HFF-Myc (cell line): ENCODE measurements at regions not wholly inside any gene's neighbourhood (a gene's known extent, or its start where the extent isn't known, plus 50 kb on each side); places are given as distances from the start of the nearest gene placed in this dataset.

Experiments
- DNase-seq: peaks from one replicate; pipeline ENCODE4 v3.0.0-alpha.2; 2011; ENCODE audit warnings: low read depth; ENCODE audit errors: extremely low read depth
- H3K4me3 ChIP-seq: replicated peaks from 2 replicates; pipeline ENCODE4 v1.5.1; 2011; ENCODE audit warnings: low read depth, mild to moderate bottlenecking, control low read depth, low read length
- CTCF ChIP-seq: IDR thresholded peaks from 2 replicates; pipeline ENCODE4 v1.5.1; 2012; ENCODE audit warnings: mild to moderate bottlenecking, low read depth, low read length, control low read depth; ENCODE audit errors: missing control alignments

DNA sequence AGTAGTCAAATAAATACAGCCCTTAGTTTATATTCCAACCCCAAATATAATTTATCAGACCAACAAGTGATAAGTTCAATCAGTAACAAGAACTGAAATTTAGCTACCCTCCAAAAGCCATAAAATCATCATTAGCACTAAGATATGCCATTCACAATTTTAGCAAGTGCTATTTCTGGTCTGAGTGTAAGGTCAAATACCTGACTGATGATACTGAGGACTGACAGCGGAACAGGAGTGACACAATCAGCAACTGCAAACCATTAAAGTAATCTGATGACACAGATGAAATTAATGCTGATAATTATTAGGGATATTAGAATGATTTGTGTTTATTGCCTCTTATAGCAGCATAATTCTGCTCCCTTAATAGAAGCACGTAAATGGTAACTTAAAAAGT, 152.7 kb upstream of the SPHKAP start:
- no peak for DNase-seq
- no peak overlapping the region for H3K4me3 ChIP-seq
- no peak for TF ChIP-seq CTCF

DNA sequence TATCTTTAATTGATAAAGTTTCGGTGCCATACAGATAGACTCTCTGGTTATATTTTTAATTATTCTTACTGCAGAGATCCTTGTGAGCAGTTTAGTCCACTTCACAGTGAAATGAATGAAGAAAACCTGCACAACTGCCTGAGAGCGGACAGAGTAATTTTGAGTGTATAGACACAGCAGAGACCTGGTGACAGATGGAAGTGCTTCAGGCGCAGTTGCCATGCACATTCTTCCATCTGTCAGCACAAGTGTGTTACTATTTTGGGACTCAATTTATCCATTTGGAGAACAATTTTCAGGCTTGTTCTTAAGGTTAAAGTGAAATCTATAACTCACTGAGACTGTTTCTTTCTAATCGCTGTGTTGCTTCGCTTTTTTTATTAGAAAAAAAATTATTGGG, 147.8 kb upstream of the SPHKAP start:
- DNase-seq, result no peak
- no peak overlapping the region for H3K4me3 ChIP-seq
- TF ChIP-seq CTCF, result no peak

GRCh38 chr2:228321015-228321414, 139.5 kb upstream of the SPHKAP start:
- TF ChIP-seq CTCF, result no peak
- H3K4me3 ChIP-seq, result no peak overlapping the region
- no peak for DNase-seq

DNA sequence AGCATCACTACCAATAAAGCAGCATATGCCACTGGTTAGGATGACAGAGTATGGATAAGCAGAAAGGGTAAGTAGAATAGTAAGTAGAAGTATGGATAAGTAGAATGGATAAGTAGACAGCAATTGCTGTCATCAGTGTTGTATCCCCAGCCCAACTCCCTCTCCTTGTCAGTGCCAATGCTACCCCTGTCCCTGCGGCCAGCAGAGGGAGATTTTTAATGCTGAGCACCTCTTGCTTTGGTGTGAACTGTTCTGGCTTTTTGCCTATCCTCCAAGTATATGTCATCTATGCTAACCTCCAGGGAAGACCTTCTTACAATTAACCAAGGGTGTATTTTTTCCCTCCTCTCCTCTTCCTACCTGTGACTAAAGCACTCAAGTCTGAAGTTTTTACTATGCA, 136.7 kb upstream of the SPHKAP start:
- peak; percentile 66 for TF ChIP-seq CTCF
- H3K4me3 ChIP-seq, result no peak overlapping the region
- peak; percentile 27 for DNase-seq

- H3K4me3 ChIP-seq, result no peak overlapping the region
- no peak for TF ChIP-seq CTCF
- no peak for DNase-seq
These were observed 130.7 kb upstream of the SPHKAP start for GRCh38 chr2:228312172-228312571.

DNA sequence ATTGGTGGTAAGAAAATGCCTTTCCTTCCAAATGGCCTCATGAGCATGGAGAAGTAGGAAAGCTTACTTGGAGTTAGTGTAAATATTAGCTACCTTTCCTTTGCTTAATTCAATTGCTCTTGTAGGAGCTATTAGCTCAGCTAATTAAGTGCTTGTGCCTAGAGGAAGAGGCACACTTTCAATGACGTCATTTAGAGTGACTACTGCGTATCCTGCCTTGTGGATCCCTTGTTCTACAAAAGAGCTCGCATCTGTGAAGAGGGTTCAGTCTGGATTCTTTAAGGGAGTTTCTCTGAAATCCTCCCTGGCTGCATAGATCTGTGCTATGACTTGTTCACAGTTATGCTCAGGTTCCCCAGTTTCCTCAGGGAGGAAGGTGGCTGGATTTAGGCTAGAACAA, 122.5 kb upstream of the SPHKAP start:
- DNase-seq, result no peak
- no peak for TF ChIP-seq CTCF
- no peak overlapping the region for H3K4me3 ChIP-seq

GRCh38 chr2:228283491-228284171, 102.1 kb upstream of the SPHKAP start:
- no peak for TF ChIP-seq CTCF
- no peak overlapping the region for H3K4me3 ChIP-seq
- no peak for DNase-seq
